Breast epithelium (tissue), 3 donors: ENCODE measurements at regions not wholly inside any gene's neighbourhood (a gene's known extent, or its start where the extent isn't known, plus 50 kb on each side); places are given as distances from the start of the nearest gene placed in this dataset.

Experiments
- POLR2A ChIP-seq: fragments of 450-650 bp; IDR thresholded peaks from one replicate; pipeline ENCODE4 v1.6.1; 2016; ENCODE audit warnings: antibody characterized with exemption, mild to moderate bottlenecking, moderate library complexity
- POLR2AphosphoS5 ChIP-seq, 3 donors: sonication (generic); formaldehyde crosslinking; IDR thresholded peaks; one replicate each; pipeline ENCODE4 v1.6.1; 2017; ENCODE audit warnings: antibody characterized with exemption in 3 of 3
- TF ChIP-seq, protein P1 (sequence below), 3 donors: fragments of 450-650 bp; IDR thresholded peaks; one replicate each; pipeline ENCODE4 v1.5.1; 2016 to 2017; ENCODE audit warnings: antibody characterized with exemption in 3 of 3, mild to moderate bottlenecking in 3 of 3, moderate library complexity in 3 of 3

DNA sequence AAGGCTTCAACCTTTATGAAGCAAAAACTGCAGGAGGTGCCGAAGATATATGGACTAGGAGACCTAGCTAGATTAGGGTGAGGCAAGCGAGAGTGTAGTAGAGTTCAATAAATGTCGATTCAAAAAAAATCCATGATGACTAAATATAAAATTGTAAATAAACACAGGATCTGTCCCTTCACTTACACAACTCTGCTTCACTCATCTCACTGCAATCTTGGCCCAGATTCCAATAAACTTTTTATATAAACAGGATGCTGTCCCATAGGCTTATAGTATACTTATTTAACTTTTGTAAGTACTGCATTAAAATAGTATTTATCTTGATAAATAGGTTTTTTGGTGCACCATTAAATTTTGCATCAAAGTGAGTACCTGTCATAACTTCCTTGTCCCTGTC, 648.4 kb upstream of the NRSN1 start:
- TF ChIP-seq POLR2AphosphoS5 (IDR thresholded peaks at IDR 0.05) (no peak), POLR2A (no peak)
- TF ChIP-seq, protein P1, sequence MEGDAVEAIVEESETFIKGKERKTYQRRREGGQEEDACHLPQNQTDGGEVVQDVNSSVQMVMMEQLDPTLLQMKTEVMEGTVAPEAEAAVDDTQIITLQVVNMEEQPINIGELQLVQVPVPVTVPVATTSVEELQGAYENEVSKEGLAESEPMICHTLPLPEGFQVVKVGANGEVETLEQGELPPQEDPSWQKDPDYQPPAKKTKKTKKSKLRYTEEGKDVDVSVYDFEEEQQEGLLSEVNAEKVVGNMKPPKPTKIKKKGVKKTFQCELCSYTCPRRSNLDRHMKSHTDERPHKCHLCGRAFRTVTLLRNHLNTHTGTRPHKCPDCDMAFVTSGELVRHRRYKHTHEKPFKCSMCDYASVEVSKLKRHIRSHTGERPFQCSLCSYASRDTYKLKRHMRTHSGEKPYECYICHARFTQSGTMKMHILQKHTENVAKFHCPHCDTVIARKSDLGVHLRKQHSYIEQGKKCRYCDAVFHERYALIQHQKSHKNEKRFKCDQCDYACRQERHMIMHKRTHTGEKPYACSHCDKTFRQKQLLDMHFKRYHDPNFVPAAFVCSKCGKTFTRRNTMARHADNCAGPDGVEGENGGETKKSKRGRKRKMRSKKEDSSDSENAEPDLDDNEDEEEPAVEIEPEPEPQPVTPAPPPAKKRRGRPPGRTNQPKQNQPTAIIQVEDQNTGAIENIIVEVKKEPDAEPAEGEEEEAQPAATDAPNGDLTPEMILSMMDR (IDR thresholded peaks at IDR 0.05) = no peak
